Fibroblast of villous mesenchyme (primary cell): ENCODE measurements at regions not wholly inside any gene's neighbourhood (a gene's known extent, or its start where the extent isn't known, plus 50 kb on each side); places are given as distances from the start of the nearest gene placed in this dataset.
A peak's percentile ranks its signal among the peaks of the same experiment; 100 is the strongest.

Source experiments
- DNase-seq: peaks from one replicate; pipeline ENCODE4 v3.0.0-alpha.2; 2010; ENCODE audit warnings: low read depth
- H3K4me3 ChIP-seq: 2 replicates; pipeline ENCODE4 v1.5.1; 2011; ENCODE audit warnings: low read depth, mild to moderate bottlenecking, low read length
- TF ChIP-seq, protein P1 (sequence below): IDR thresholded peaks from 2 replicates; pipeline ENCODE4 v1.5.1; 2012; ENCODE audit warnings: low read depth, mild to moderate bottlenecking, low read length; ENCODE audit not compliant: insufficient read depth

DNA sequence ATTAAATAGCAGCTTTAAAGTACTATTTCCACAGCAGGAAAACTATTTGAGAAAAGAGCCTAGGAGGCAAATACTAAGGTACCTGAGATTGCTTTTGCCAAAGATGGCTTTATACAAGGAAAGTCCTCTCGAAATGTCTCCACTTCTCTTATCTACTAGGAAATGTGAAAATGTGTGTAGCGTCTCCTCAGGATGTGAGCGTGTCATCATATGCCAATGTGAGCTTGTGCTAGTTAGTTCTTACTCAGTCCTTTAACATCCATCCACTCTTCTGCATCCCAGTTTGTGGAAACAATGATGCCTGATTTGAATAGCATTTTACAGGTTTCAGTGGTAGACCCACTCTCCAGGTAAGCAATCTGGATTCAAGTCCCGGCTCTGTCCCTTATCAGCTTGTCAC lies 421.0 kb downstream of the DYNC2H1 start:
- H3K4me3 ChIP-seq, result no peak overlapping the region
- no peak for DNase-seq
- TF ChIP-seq, protein P1, sequence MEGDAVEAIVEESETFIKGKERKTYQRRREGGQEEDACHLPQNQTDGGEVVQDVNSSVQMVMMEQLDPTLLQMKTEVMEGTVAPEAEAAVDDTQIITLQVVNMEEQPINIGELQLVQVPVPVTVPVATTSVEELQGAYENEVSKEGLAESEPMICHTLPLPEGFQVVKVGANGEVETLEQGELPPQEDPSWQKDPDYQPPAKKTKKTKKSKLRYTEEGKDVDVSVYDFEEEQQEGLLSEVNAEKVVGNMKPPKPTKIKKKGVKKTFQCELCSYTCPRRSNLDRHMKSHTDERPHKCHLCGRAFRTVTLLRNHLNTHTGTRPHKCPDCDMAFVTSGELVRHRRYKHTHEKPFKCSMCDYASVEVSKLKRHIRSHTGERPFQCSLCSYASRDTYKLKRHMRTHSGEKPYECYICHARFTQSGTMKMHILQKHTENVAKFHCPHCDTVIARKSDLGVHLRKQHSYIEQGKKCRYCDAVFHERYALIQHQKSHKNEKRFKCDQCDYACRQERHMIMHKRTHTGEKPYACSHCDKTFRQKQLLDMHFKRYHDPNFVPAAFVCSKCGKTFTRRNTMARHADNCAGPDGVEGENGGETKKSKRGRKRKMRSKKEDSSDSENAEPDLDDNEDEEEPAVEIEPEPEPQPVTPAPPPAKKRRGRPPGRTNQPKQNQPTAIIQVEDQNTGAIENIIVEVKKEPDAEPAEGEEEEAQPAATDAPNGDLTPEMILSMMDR, result no peak

DNA sequence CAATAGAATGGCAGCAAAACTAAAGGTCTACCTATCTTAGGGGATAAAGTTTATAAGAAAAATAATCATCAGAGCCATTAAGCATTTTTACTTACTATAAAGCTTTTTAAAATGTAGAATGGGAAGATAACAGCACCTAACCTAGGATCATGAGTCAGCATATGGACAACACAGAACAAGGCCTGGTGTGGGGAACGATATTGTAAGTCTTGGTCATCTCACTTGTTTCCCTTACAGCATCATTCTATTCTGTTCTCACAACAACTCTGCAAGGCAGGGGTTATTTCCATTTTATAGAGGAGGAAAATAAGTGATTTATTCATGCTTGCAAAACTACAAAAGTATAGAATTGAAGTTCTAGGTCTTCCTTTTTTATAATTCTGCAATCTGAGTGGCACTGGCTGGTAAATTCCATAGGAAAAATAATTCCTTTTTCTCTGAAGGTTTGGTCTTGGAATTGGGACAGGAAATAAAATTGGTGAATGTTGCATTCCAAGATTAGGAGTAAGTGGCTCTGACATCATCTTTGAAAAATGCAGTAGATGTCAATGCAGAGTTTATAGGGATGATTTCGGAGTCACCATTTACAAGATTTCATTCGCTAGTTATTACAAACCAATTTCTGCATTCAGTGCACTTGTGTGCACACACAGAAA lies 423.0 kb downstream of the DYNC2H1 start:
- TF ChIP-seq, protein P1, result no peak
- peak; percentile 58 for DNase-seq
- H3K4me3 ChIP-seq, result no peak overlapping the region

DNA sequence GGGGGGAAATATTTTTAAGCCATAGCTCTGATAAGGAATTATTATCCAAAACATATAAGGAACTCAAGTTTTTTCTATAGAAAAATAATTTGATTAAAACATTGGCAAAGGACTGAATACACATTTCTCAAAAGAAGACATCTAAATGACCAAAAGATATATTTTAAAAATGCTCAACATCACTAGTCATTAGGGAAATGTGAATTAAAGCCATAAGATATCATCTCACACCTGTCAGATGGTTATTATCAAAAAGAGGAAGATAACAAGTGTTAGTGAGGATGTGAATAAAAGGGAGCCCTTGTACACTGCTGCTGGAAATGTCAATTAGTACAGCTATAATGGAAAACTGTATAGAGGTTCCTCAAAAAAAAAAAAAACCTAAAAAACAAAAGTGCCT lies 425.0 kb downstream of the DYNC2H1 start:
- no peak for DNase-seq
- H3K4me3 ChIP-seq, result no peak overlapping the region
- TF ChIP-seq, protein P1, result no peak

DNA sequence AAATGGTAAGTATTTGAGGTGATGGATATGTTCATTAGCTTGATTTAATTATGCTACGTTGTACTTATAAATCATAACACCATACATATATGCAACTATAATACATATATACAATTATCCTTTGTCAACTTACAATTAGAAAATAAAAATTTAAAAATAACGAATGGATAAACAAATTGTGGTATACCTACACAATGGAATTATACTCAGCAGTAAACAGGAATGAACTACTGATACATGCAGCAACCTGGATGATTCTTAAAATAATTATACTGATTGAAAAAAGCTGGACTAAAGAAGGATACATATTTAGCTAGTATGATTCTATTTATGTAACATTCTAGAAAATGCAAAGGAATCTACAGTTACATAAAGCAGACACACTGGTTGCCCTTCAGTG lies 425.7 kb downstream of the DYNC2H1 start:
- no peak overlapping the region for H3K4me3 ChIP-seq
- DNase-seq, result no peak
- TF ChIP-seq, protein P1, result no peak

DNA sequence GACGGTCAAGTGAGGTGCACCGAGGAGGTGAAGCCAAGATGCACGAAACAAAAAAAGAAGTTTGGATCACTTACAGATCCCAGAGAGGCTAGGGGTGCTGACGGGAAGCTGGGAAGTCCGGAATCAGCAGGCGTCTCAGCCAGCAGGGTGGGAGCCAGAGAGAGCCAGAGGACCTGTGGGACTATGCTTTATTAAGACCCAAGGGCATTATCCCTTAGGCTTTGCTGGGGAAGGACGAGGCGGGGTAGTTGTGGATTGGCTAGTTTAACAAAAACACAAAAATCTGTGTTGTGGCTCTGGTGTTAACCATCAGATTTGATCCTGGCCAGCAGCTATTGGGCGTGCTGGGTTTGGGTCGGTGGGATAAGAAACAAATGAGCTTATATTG lies 427.1 kb downstream of the DYNC2H1 start:
- TF ChIP-seq, protein P1, result no peak

DNA sequence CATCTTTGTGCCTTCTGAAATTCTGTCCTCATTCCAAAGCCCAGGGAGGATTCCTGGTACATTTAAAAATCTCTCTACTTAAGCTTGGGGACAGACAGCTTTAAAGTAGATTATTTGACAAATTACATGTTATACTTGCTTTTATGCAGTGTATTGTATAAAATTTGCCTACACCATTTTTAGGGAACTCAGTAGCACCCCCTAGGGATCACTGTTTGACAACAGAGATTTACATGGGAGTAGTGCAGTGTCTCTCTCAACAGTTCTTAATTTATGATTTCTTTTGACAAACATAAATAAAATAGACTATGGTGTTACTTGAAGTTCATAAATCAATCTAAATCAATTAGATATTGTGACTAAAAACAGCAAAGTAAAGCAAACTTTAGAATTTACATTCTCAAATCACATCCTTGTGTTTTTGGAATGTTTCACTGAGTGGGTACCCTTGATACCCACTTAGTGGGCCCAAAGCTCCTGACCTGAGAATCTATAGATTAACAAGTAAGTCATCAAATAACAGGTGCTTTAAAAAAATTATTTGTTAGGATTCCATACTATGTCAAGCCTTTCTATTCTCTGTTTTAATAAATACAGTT lies 428.8 kb downstream of the DYNC2H1 start:
- TF ChIP-seq, protein P1, result peak; percentile 73
- DNase-seq, result peak; percentile 46
- H3K4me3 ChIP-seq, result no peak overlapping the region

More for the DNA sequence above, 427.1 kb downstream of the DYNC2H1 start:
- H3K4me3 ChIP-seq, result peak overlapping the region; percentile 10
- no peak for DNase-seq

DNA sequence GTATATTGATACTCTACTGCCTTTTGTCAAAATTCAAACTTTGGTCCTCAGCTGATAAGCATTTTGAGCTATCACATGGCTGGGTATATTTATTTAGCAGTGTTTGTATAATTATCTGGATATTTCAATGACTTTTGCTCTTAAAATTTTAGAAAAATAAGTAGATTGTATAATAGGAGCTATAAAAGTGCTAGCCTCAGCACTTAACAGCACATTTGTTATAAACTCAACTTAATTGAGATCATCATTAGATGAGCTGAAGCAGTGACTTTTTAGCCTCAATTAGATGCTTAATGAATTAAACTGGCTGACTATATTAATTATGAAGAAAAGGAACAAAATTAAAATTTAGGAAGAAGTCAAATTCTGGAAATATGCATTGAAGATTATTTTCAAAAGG lies 429.9 kb downstream of the DYNC2H1 start:
- TF ChIP-seq, protein P1, result no peak
- H3K4me3 ChIP-seq, result no peak overlapping the region
- no peak for DNase-seq
